DOHH2 (cell line): ENCODE measurements at regions not wholly inside any gene's neighbourhood (a gene's known extent, or its start where the extent isn't known, plus 50 kb on each side); places are given as distances from the start of the nearest gene placed in this dataset.

Source experiments
- EZH2phosphoT487 ChIP-seq: fragments of 200-600 bp; sonication (generic); IDR thresholded peaks from 2 replicates; pipeline ENCODE4 v1.6.1; 2017; ENCODE audit warnings: borderline replicate concordance, mild to moderate bottlenecking, antibody characterized with exemption, low read length, moderate library complexity, mixed read lengths
- TF ChIP-seq, protein P1 (sequence below): fragments of 200-600 bp; sonication (generic); IDR thresholded peaks from one replicate; pipeline ENCODE4 v1.5.1; 2014; ENCODE audit warnings: antibody characterized with exemption, mild to moderate bottlenecking, low read depth, low read length; ENCODE audit not compliant: poor library complexity, severe bottlenecking

DNA sequence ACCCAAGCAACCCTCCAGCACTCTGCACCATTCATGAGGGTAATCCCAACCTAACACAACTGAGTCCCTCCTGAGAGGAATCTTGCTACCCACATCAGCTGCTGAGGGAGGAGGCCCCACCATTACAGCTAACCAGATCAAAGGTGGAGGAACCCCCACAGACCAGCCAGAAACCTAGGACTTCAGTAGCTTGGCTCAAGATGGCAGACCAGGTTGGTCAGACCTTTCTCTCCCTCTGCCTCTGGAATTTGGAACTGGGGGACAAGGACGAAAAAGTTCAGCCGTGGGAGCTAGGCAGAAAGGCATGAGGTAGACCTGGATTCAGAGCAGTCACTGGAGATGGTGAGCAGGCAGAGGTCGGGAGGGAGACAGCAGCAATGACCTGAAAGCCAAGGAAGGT, 101.3 kb upstream of the CACUL1 start:
- TF ChIP-seq, protein P1, sequence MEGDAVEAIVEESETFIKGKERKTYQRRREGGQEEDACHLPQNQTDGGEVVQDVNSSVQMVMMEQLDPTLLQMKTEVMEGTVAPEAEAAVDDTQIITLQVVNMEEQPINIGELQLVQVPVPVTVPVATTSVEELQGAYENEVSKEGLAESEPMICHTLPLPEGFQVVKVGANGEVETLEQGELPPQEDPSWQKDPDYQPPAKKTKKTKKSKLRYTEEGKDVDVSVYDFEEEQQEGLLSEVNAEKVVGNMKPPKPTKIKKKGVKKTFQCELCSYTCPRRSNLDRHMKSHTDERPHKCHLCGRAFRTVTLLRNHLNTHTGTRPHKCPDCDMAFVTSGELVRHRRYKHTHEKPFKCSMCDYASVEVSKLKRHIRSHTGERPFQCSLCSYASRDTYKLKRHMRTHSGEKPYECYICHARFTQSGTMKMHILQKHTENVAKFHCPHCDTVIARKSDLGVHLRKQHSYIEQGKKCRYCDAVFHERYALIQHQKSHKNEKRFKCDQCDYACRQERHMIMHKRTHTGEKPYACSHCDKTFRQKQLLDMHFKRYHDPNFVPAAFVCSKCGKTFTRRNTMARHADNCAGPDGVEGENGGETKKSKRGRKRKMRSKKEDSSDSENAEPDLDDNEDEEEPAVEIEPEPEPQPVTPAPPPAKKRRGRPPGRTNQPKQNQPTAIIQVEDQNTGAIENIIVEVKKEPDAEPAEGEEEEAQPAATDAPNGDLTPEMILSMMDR, result no peak
- TF ChIP-seq EZH2phosphoT487, result no peak
